ENCODE measurements at regions not wholly inside any gene's neighbourhood (a gene's known extent, or its start where the extent isn't known, plus 50 kb on each side); places are given as distances from the start of the nearest gene placed in this dataset.

DNA sequence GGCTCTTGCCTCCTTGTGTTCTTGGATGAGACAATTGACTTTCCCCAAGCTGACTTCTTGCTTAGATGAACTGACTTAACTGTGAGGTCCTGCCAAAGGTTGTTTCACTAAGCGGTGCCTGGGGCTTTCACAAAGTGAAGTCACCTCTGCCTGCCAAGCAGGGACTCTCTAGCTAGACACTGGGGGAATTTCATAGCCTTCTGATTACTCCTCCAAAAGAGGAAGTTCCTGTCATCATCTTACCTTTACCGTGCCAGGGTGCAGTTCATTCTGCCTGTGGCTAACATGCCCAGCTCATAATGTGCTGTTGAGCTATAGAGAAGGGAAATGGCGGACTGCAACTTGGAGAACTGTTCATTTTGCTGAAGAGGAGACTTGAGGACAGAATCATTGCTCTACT is 472.0 kb upstream of the WWC1 start:
- TF ChIP-seq EED (IDR thresholded peaks at IDR 0.05; ENCODE audit: low read depth) (no peak; the same call in 1 of the 2 replicates), CTCF (IDR thresholded peaks at IDR 0.05 in 2 of 3, conservative IDR thresholded peaks at IDR 0.05 in 1 of 3; ENCODE audit: control insufficient read depth in 2 of 3, extremely low read depth in 1 of 3, insufficient read depth in 1 of 3, low read depth in 3 of 3, low read length in 3 of 3) (no peak), YY1 (IDR thresholded peaks at IDR 0.05; ENCODE audit: low read depth, low read length) (peak; percentile 63)
- TF ChIP-seq, protein P1, sequence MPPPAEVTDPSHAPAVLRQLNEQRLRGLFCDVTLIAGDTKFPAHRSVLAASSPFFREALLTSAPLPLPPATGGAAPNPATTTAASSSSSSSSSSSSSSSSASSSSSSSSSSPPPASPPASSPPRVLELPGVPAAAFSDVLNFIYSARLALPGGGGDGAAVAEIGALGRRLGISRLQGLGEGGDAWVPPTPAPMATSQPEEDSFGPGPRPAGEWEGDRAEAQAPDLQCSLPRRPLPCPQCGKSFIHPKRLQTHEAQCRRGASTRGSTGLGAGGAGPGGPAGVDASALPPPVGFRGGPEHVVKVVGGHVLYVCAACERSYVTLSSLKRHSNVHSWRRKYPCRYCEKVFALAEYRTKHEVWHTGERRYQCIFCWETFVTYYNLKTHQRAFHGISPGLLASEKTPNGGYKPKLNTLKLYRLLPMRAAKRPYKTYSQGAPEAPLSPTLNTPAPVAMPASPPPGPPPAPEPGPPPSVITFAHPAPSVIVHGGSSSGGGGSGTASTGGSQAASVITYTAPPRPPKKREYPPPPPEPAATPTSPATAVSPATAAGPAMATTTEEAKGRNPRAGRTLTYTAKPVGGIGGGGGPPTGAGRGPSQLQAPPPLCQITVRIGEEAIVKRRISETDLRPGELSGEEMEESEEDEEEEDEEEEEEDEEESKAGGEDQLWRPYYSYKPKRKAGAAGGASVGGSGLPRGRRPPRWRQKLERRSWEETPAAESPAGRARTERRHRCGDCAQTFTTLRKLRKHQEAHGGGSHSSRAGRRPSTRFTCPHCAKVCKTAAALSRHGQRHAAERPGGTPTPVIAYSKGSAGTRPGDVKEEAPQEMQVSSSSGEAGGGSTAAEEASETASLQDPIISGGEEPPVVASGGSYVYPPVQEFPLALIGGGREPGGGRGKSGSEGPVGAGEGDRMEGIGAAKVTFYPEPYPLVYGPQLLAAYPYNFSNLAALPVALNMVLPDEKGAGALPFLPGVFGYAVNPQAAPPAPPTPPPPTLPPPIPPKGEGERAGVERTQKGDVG (CRISPR knock-in tag; IDR thresholded peaks at IDR 0.05) = no peak

All from GM12878 (cell line).